A673 (cell line): ENCODE measurements at regions not wholly inside any gene's neighbourhood (a gene's known extent, or its start where the extent isn't known, plus 50 kb on each side); places are given as distances from the start of the nearest gene placed in this dataset.

Experiments
- BruUV-seq: library from RNA; stranded (reverse); fragments of 400-500 nt; replicated peaks from 2 replicates; lab custom pipeline; 2021; lab: Mats Ljungman, UMichigan
- CTCF ChIA-PET: fragments of 300-600 bp; sonication (Branson Sonifier 250); formaldehyde crosslinking; loops from one replicate; lab custom pipeline; 2022; ENCODE audit warnings: antibody characterized with exemption; lab: Charles Lee
- POLR2A ChIA-PET: fragments of 300-600 bp; sonication (Branson Sonifier 250); formaldehyde crosslinking; loops from one replicate; lab custom pipeline; 2022; ENCODE audit warnings: antibody characterized with exemption; ENCODE audit not compliant: low non-redundant PET; lab: Charles Lee
- DNase-seq: peaks from one replicate; pipeline ENCODE4 v3.0.0-alpha.2; 2015; ENCODE audit warnings: low spot score
- H3K27ac ChIP-seq: fragments of 200-600 bp; sonication (generic); 2 replicates; pipeline ENCODE4 v1.5.1; 2016; ENCODE audit warnings: mixed run types, low read depth, mild to moderate bottlenecking, mixed read lengths, antibody characterized with exemption, low read length; ENCODE audit not compliant: poor library complexity, severe bottlenecking
- H3K27me3 ChIP-seq: fragments of 200-600 bp; sonication (generic); replicated peaks from 2 replicates; pipeline ENCODE4 v1.6.1; 2017; ENCODE audit warnings: mixed run types, low read depth, mild to moderate bottlenecking, mixed read lengths, antibody characterized with exemption, low read length; ENCODE audit not compliant: insufficient read depth, poor library complexity
- H3K36me3 ChIP-seq: fragments of 200-600 bp; sonication (generic); 2 replicates; pipeline ENCODE4 v1.6.1; 2016; ENCODE audit warnings: mixed run types, mild to moderate bottlenecking, mixed read lengths, antibody characterized with exemption, low read length; ENCODE audit not compliant: insufficient read depth, poor library complexity, severe bottlenecking
- H3K4me1 ChIP-seq: fragments of 200-600 bp; sonication (generic); 2 replicates; pipeline ENCODE4 v1.6.1; 2017; ENCODE audit warnings: mixed run types, mild to moderate bottlenecking, mixed read lengths, antibody characterized with exemption, low read length; ENCODE audit not compliant: insufficient read depth, poor library complexity, severe bottlenecking
- H3K4me3 ChIP-seq: fragments of 200-600 bp; sonication (generic); 2 replicates; pipeline ENCODE4 v1.5.1; 2016; ENCODE audit warnings: low read depth, mixed run types, mild to moderate bottlenecking, mixed read lengths, low read length; ENCODE audit not compliant: poor library complexity, severe bottlenecking
- H3K9me3 ChIP-seq: fragments of 200-600 bp; sonication (generic); 2 replicates; pipeline ENCODE4 v1.6.1; 2016; ENCODE audit warnings: mixed run types, low read depth, mild to moderate bottlenecking, mixed read lengths, antibody characterized with exemption, low read length; ENCODE audit not compliant: poor library complexity, severe bottlenecking
- EZH2 ChIP-seq: fragments of 200-600 bp; sonication (generic); IDR thresholded peaks from 2 replicates; pipeline ENCODE4 v1.6.1; 2017; ENCODE audit warnings: borderline replicate concordance, low read depth, mild to moderate bottlenecking, mixed read lengths, antibody characterized with exemption, low read length; ENCODE audit not compliant: poor library complexity, severe bottlenecking
- intact Hi-C: fragments of 100-400 bp; cut with micrococcal nuclease; formaldehyde crosslinking; loops from one replicate; pipeline ENCODE4 v1.10.0; 2022; ENCODE audit not compliant: unreplicated experiment
- TF ChIP-seq, protein P1 (sequence below): fragments of 300-800, 200-600 bp; sonication (generic); conservative IDR thresholded peaks from 2 replicates; pipeline ENCODE4 v1.5.1; 2017; ENCODE audit warnings: low read depth, mild to moderate bottlenecking, antibody characterized with exemption, low read length, moderate library complexity, mixed read lengths

DNA sequence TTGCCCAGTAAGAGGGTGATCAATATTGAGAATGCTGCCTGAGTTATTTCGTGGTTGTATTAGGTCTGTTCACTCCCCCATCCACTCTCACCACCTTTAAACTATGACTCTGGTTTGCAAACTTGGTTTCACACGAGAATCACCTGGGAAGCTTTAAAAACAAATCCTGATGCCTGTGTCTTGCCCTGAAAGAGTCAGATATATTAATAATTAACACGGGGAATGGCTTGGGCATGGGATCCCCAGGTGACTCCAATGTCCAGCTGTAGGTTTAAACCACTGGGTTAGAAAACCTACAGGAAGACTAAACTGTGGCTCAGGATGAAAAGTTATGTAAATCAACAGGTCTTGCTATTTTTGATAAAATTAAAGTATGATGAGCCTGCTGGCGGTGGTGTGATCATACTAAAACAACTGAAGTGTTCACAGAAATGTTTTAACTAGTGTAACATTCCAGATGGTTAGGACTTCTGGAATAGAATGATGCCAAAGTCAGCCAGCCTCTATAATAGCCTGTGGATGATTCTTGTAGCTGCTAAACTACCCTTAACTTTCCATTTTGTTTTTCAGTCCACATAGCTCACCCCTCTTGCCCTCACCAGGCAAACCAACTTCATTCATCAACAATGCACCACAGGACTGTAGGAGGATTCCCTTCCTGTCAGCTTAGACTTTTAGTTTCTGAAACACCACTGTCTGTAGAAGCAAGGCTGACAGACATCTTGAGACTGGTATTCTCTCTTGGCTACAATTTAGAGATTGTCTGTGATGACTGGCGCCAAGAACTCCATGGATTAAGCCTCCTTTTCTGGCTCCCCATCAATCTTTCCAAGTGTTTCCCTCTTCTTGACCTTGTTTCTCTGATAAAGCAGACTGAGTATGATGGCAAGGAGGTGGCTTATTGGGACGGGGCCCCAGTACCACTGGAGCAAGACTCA, 119.1 kb upstream of the ADAMTS9 start:
- Histone ChIP-seq H3K36me3 (no peaks in the 10 kb centered on the region), H3K4me3 (no peak overlapping the region), H3K4me1 (no peaks in the 10 kb centered on the region), H3K27ac (no peak overlapping the region), H3K9me3 (no peaks in the 10 kb centered on the region), H3K27me3 (no peaks in the 10 kb centered on the region)
- intact Hi-C loops: no loop called here
- no peak for TF ChIP-seq EZH2
- TF ChIP-seq, protein P1, sequence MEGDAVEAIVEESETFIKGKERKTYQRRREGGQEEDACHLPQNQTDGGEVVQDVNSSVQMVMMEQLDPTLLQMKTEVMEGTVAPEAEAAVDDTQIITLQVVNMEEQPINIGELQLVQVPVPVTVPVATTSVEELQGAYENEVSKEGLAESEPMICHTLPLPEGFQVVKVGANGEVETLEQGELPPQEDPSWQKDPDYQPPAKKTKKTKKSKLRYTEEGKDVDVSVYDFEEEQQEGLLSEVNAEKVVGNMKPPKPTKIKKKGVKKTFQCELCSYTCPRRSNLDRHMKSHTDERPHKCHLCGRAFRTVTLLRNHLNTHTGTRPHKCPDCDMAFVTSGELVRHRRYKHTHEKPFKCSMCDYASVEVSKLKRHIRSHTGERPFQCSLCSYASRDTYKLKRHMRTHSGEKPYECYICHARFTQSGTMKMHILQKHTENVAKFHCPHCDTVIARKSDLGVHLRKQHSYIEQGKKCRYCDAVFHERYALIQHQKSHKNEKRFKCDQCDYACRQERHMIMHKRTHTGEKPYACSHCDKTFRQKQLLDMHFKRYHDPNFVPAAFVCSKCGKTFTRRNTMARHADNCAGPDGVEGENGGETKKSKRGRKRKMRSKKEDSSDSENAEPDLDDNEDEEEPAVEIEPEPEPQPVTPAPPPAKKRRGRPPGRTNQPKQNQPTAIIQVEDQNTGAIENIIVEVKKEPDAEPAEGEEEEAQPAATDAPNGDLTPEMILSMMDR: no peak
- DNase-seq: no peak
- ChIA-PET CTCF (no interaction called here), POLR2A (no interaction called here)
- no TSS peak for BruUV-seq

DNA sequence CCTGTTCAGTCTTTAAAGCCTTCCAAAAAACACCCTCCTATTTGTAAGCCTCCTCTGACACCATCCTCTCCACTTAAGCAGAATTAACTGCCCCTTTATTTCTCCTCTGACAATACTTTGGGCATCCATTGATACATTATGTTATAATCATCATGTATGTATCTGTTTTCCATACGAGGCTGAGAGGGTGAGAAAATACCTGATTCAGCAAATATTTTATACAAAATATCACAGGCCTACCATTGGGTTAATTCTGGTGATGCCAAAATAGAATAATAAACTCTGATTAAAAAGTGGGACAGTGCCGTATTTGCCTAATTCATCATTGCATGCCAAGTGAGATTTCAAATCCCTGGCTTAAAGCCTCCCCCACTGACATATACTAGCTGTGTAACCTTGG, 118.2 kb upstream of the ADAMTS9 start:
- POLR2A ChIA-PET: no interaction called here
- no TSS peak for BruUV-seq
- CTCF ChIA-PET: no interaction called here
- Histone ChIP-seq H3K36me3 (no peaks in the 10 kb centered on the region), H3K4me3 (no peak overlapping the region), H3K4me1 (no peaks in the 10 kb centered on the region), H3K27me3 (no peaks in the 10 kb centered on the region), H3K27ac (no peak overlapping the region), H3K9me3 (no peaks in the 10 kb centered on the region)
- DNase-seq: no peak
- intact Hi-C loops: no loop called here
- TF ChIP-seq EZH2: no peak
- TF ChIP-seq, protein P1: no peak

DNA sequence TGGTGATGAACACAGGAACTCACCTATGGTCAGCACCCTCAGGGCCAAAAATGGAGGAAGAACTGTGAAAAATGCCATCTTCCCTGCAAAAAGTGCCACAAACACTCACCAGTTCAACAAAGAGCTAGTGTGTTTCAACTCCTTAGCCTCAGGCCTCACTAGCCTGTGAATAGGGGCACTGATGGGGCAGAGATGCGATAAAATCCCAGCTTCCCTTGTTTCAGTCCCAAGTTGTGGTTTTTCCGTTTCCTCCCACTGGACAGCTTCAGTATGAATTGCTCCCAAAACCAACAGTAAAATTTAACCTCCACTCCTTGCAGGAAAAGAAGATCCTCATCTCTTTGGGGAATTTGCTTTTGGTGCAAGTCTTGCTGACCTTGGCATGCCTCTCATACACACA, 117.4 kb upstream of the ADAMTS9 start:
- CTCF ChIA-PET: no interaction called here
- H3K4me1 ChIP-seq: no peaks in the 10 kb centered on the region
- no peaks in the 10 kb centered on the region for H3K36me3 ChIP-seq
- H3K4me3 ChIP-seq: no peak overlapping the region
- no peak for TF ChIP-seq EZH2
- TF ChIP-seq, protein P1: no peak
- H3K27me3 ChIP-seq: no peaks in the 10 kb centered on the region
- no TSS peak for BruUV-seq
- H3K9me3 ChIP-seq: no peaks in the 10 kb centered on the region
- intact Hi-C loops: no loop called here
- POLR2A ChIA-PET: no interaction called here
- H3K27ac ChIP-seq: no peak overlapping the region
- no peak for DNase-seq
